ENCODE measurements at regions not wholly inside any gene's neighbourhood (a gene's known extent, or its start where the extent isn't known, plus 50 kb on each side); places are given as distances from the start of the nearest gene placed in this dataset.

DNA sequence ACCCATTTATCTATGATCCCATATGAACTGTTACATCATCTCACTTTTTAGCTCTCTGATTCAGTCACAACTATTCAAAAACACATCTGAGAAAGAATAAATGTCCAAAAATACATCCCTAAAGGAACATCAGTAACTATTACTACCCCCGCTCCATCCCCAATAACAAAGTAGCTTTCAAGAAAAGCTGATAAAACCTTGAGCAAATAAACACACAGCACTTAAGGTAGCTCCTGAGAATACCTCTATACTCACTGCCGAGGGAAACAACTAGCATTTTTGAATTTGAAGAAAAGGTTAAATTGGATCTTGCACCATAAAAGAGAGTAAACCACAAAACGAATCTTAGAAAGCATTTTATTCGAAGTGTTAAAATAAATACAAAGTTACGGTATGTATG is 63.4 kb downstream of the PMAIP1 start:
- Histone ChIP-seq H3K36me3 (ENCODE audit: control insufficient read depth, insufficient read depth, low read length) (no peaks in the 10 kb centered on the region), H3K9ac (ENCODE audit: insufficient read depth in 1 of 2, low read depth in 2 of 2, low read length in 2 of 2) (no peak overlapping the region), H3K27me3 (ENCODE audit: control insufficient read depth in 2 of 2, insufficient read depth in 2 of 2, low read length in 2 of 2) (no peaks in the 10 kb centered on the region; a peak in 1 of 5 replicates), H3K79me2 (ENCODE audit: control insufficient read depth, insufficient read depth, low read length) (no peaks in the 10 kb centered on the region), H3K4me1 (replicated peaks in 1 of 2; ENCODE audit: control insufficient read depth in 2 of 2, insufficient read depth in 2 of 2, low read length in 2 of 2) (peaks cover 0 to 6% of the 10 kb centered on the region in 2 experiments; a peak in 3 of 5 replicates), H4K20me1 (replicated peaks; ENCODE audit: control insufficient read depth, insufficient read depth, low read length) (no peaks in the 10 kb centered on the region), H3K4me2 (ENCODE audit: insufficient read depth, low read length) (no peak overlapping the region), H2AFZ (ENCODE audit: low read depth, low read length) (no peak overlapping the region), H3K4me3 (no peak overlapping the region), H3K27ac (ENCODE audit: extremely low read depth, low read depth, low read length) (no peak overlapping the region), H3K9me1 (ENCODE audit: control insufficient read depth, insufficient read depth, low read length) (no peaks in the 10 kb centered on the region), H3K9me3 (replicated peaks; ENCODE audit: control insufficient read depth, insufficient read depth, low read depth, low read length) (no peaks in the 10 kb centered on the region)
- BruUV-seq (replicated peaks) = no TSS peak
- FAIRE-seq = no peak
- 5% methylated on average over 5 of the region's 5 CpGs for WGBS (ENCODE audit: insufficient coverage, low coverage, missing lambda C conversion rate)
- POLR2A ChIA-PET = no interaction called here
- TF ChIP-seq MAFF (IDR thresholded peaks at IDR 0.05; ENCODE audit: low read length) (no peak), MCM7 (IDR thresholded peaks at IDR 0.05) (no peak), FOXO4 (CRISPR knock-in tag; IDR thresholded peaks at IDR 0.05) (no peak), ZNF780A (CRISPR knock-in tag; IDR thresholded peaks at IDR 0.05) (no peak), ZNF586 (CRISPR knock-in tag; conservative IDR thresholded peaks at IDR 0.05) (no peak)
- intact Hi-C loops (cut with micrococcal nuclease) = no loop called here
- DNase-seq (ENCODE audit: extremely low read depth in 1 of 4, low spot score in 3 of 4) = no peak
- CTCF ChIA-PET (ENCODE audit: low intra/inter-chr PET ratio) = no interaction called here
- ATAC-seq = no peak
- in situ Hi-C loops (cut with MboI) = no loop called here

DNA sequence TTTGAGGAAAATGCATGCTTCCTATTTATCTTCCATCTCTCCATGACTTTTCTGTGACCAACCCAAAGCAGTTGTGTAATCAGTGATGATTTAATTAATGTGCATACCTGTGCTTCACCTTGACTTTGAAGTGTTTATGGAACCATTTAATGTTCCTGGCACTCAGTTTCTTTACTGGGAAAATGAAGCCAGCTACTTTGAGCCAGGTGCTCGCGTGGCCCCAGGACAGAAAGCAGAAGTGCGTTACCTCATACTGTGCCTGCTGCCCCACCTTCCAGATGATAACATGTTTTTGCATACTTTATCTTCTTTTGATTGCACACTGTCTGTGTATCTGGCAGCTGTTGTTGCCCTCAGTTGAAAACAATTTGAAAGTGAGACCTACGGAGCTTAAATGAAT is 61.3 kb downstream of the PMAIP1 start:
- intact Hi-C loops (cut with micrococcal nuclease) (no loop called here), in situ Hi-C loops (cut with MboI) (no loop called here)
- Histone ChIP-seq H3K4me1 (replicated peaks in 1 of 2; ENCODE audit: control insufficient read depth in 2 of 2, insufficient read depth in 2 of 2, low read length in 2 of 2) (peaks cover 0 to 9% of the 10 kb centered on the region in 2 experiments; a peak in 3 of 5 replicates), H3K9me3 (replicated peaks; ENCODE audit: control insufficient read depth, insufficient read depth, low read depth, low read length) (no peaks in the 10 kb centered on the region), H3K9me1 (ENCODE audit: control insufficient read depth, insufficient read depth, low read length) (no peaks in the 10 kb centered on the region), H2AFZ (ENCODE audit: low read depth, low read length) (no peak overlapping the region), H4K20me1 (replicated peaks; ENCODE audit: control insufficient read depth, insufficient read depth, low read length) (no peaks in the 10 kb centered on the region), H3K9ac (ENCODE audit: insufficient read depth in 1 of 2, low read depth in 2 of 2, low read length in 2 of 2) (no peak overlapping the region), H3K27me3 (ENCODE audit: control insufficient read depth in 2 of 2, insufficient read depth in 2 of 2, low read length in 2 of 2) (no peaks in the 10 kb centered on the region), H3K4me2 (ENCODE audit: insufficient read depth, low read length) (no peak overlapping the region), H3K79me2 (ENCODE audit: control insufficient read depth, insufficient read depth, low read length) (no peaks in the 10 kb centered on the region), H3K27ac (ENCODE audit: extremely low read depth, low read depth, low read length) (no peak overlapping the region), H3K36me3 (ENCODE audit: control insufficient read depth, insufficient read depth, low read length) (no peaks in the 10 kb centered on the region), H3K4me3 (no peak overlapping the region)
- ATAC-seq (peak; percentile 34; the same call in 1 of the 3 replicates), DNase-seq (ENCODE audit: extremely low read depth in 1 of 4, low spot score in 3 of 4) (peak in 2 of 4 experiments; percentile 8 to 14), FAIRE-seq (no peak)
- WGBS (ENCODE audit: insufficient coverage, low coverage, missing lambda C conversion rate) = 5% methylated on average over 4 of the region's 4 CpGs
- no TSS peak for BruUV-seq (replicated peaks)
- CTCF ChIA-PET (ENCODE audit: low intra/inter-chr PET ratio) = no interaction called here
- POLR2A ChIA-PET = no interaction called here
- no peak for TF ChIP-seq ZNF76 (CRISPR knock-in tag; IDR thresholded peaks at IDR 0.05; ENCODE audit: borderline replicate concordance)
- no peak for TF ChIP-seq JUND (IDR thresholded peaks at IDR 0.05; ENCODE audit: borderline replicate concordance, low read depth, low read length)
- peak; percentile 17; the same call in 1 of the 3 replicates for TF ChIP-seq JUND (tag; IDR thresholded peaks at IDR 0.05; ENCODE audit: borderline replicate concordance, low read depth, low read length)
- peak; percentile 47; the same call in 1 of the 2 replicates for TF ChIP-seq KLF16 (IDR thresholded peaks at IDR 0.05)
- TF ChIP-seq RFX7 (CRISPR knock-in tag; IDR thresholded peaks at IDR 0.05) = no peak
- TF ChIP-seq ARID1B (IDR thresholded peaks at IDR 0.05) = peak; percentile 48; the same call in 1 of the 2 replicates
- peak; percentile 47; the same call in 1 of the 2 replicates for TF ChIP-seq CTBP1 (IDR thresholded peaks at IDR 0.05; ENCODE audit: borderline replicate concordance)
- TF ChIP-seq CBFA2T2 (conservative IDR thresholded peaks at IDR 0.05) = peak; percentile 54; the same call in 1 of the 2 replicates
- peak; percentile 77 for TF ChIP-seq TEAD4 (IDR thresholded peaks at IDR 0.05; ENCODE audit: low read length)
- no peak for TF ChIP-seq TEAD4 (CRISPR knock-in tag; IDR thresholded peaks at IDR 0.05; ENCODE audit: borderline replicate concordance)
- TF ChIP-seq PHTF2 (CRISPR knock-in tag; IDR thresholded peaks at IDR 0.05) = no peak
- no peak for TF ChIP-seq ERF (CRISPR knock-in tag; IDR thresholded peaks at IDR 0.05)
- peak; percentile 42; the same call in 1 of the 2 replicates for TF ChIP-seq TAL1 (IDR thresholded peaks at IDR 0.05)
- TF ChIP-seq, protein P1, sequence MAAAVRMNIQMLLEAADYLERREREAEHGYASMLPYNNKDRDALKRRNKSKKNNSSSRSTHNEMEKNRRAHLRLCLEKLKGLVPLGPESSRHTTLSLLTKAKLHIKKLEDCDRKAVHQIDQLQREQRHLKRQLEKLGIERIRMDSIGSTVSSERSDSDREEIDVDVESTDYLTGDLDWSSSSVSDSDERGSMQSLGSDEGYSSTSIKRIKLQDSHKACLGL (CRISPR knock-in tag; IDR thresholded peaks at IDR 0.05; ENCODE audit: borderline replicate concordance, poor library complexity, severe bottlenecking) = no peak

All from K562 (cell line).